ENCODE measurements at regions not wholly inside any gene's neighbourhood (a gene's known extent, or its start where the extent isn't known, plus 50 kb on each side); places are given as distances from the start of the nearest gene placed in this dataset.
A peak's percentile ranks its signal among the peaks of the same experiment; 100 is the strongest.

- Mint-ChIP-seq H3K4me3 (ENCODE audit: unreplicated experiment) (no peak overlapping the region), H3K27me3 (ENCODE audit: unreplicated experiment) (peaks cover 2% of the 10 kb centered on the region), H3K36me3 (ENCODE audit: low read depth, unreplicated experiment) (no peaks in the 10 kb centered on the region), H3K4me1 (ENCODE audit: unreplicated experiment) (no peaks in the 10 kb centered on the region), H3K27ac (ENCODE audit: unreplicated experiment) (no peak overlapping the region), H3K9me3 (ENCODE audit: unreplicated experiment) (peaks cover 13% of the 10 kb centered on the region)
- no peak for DNase-seq (ENCODE audit: low spot score)
- no peak for TF ChIP-seq CTCF (IDR thresholded peaks at IDR 0.05; ENCODE audit: unreplicated experiment)
Observed at GRCh38 chr4:107562316-107562715, 157.7 kb downstream of the PAPSS1 start.

- Mint-ChIP-seq H3K9me3 (ENCODE audit: unreplicated experiment) (peaks cover 13% of the 10 kb centered on the region), H3K27me3 (ENCODE audit: unreplicated experiment) (peaks cover 2% of the 10 kb centered on the region), H3K36me3 (ENCODE audit: low read depth, unreplicated experiment) (no peaks in the 10 kb centered on the region), H3K27ac (ENCODE audit: unreplicated experiment) (no peak overlapping the region), H3K4me3 (ENCODE audit: unreplicated experiment) (no peak overlapping the region), H3K4me1 (ENCODE audit: unreplicated experiment) (no peaks in the 10 kb centered on the region)
- TF ChIP-seq CTCF (IDR thresholded peaks at IDR 0.05; ENCODE audit: unreplicated experiment) = no peak
- no peak for DNase-seq (ENCODE audit: low spot score)
Observed at GRCh38 chr4:107561481-107561880, 158.6 kb downstream of the PAPSS1 start.

GRCh38 chr4:107559653-107560052, 160.4 kb downstream of the PAPSS1 start:
- no peak for DNase-seq (ENCODE audit: low spot score)
- no peak for TF ChIP-seq CTCF (IDR thresholded peaks at IDR 0.05; ENCODE audit: unreplicated experiment)
- Mint-ChIP-seq H3K27me3 (ENCODE audit: unreplicated experiment) (peaks cover 2% of the 10 kb centered on the region), H3K27ac (ENCODE audit: unreplicated experiment) (no peak overlapping the region), H3K4me1 (ENCODE audit: unreplicated experiment) (no peaks in the 10 kb centered on the region), H3K36me3 (ENCODE audit: low read depth, unreplicated experiment) (no peaks in the 10 kb centered on the region), H3K4me3 (ENCODE audit: unreplicated experiment) (no peak overlapping the region), H3K9me3 (ENCODE audit: unreplicated experiment) (peaks cover 13% of the 10 kb centered on the region)

- no peak overlapping the region for H3K4me3 Mint-ChIP-seq (ENCODE audit: unreplicated experiment)
- TF ChIP-seq CTCF (IDR thresholded peaks at IDR 0.05; ENCODE audit: unreplicated experiment) = no peak
- H3K36me3 Mint-ChIP-seq (ENCODE audit: low read depth, unreplicated experiment) = peaks cover 4% of the 10 kb centered on the region
- H3K27me3 Mint-ChIP-seq (ENCODE audit: unreplicated experiment) = peaks cover 2% of the 10 kb centered on the region
- no peaks in the 10 kb centered on the region for H3K9me3 Mint-ChIP-seq (ENCODE audit: unreplicated experiment)
- peaks cover 8% of the 10 kb centered on the region for H3K4me1 Mint-ChIP-seq (ENCODE audit: unreplicated experiment)
- DNase-seq (ENCODE audit: low spot score) = no peak
- no peak overlapping the region for H3K27ac Mint-ChIP-seq (ENCODE audit: unreplicated experiment)
Observed at GRCh38 chr4:107552306-107552705, 167.7 kb downstream of the PAPSS1 start.

- H3K27me3 Mint-ChIP-seq (ENCODE audit: unreplicated experiment) = peaks cover 2% of the 10 kb centered on the region
- H3K36me3 Mint-ChIP-seq (ENCODE audit: low read depth, unreplicated experiment) = peaks cover 4% of the 10 kb centered on the region
- no peaks in the 10 kb centered on the region for H3K9me3 Mint-ChIP-seq (ENCODE audit: unreplicated experiment)
- H3K27ac Mint-ChIP-seq (ENCODE audit: unreplicated experiment) = peak overlapping the region; percentile 99
- H3K4me1 Mint-ChIP-seq (ENCODE audit: unreplicated experiment) = peaks cover 8% of the 10 kb centered on the region
- TF ChIP-seq CTCF (IDR thresholded peaks at IDR 0.05; ENCODE audit: unreplicated experiment) = no peak
- peak overlapping the region; percentile 15 for H3K4me3 Mint-ChIP-seq (ENCODE audit: unreplicated experiment)
- DNase-seq (ENCODE audit: low spot score) = peak; percentile 11
Observed at GRCh38 chr4:107548211-107548905, 171.7 kb downstream of the PAPSS1 start.

All from endothelial cell (in vitro differentiated cells).